ENCODE measurements at regions not wholly inside any gene's neighbourhood (a gene's known extent, or its start where the extent isn't known, plus 50 kb on each side); places are given as distances from the start of the nearest gene placed in this dataset.

- TF ChIP-seq ZFP41 (tag by site-specific recombination; IDR thresholded peaks at IDR 0.05; ENCODE audit: borderline replicate concordance) (no peak), ZNF202 (tag by site-specific recombination; IDR thresholded peaks at IDR 0.05; ENCODE audit: borderline replicate concordance) (no peak), SP2 (tag by site-specific recombination; IDR thresholded peaks at IDR 0.05) (no peak), ZNF610 (tag by site-specific recombination; IDR thresholded peaks at IDR 0.05; ENCODE audit: borderline replicate concordance) (no peak), ZNF473 (tag by site-specific recombination; IDR thresholded peaks at IDR 0.05) (no peak)
- no peaks in the 10 kb centered on the region; the same call in 1 of the 2 replicates for H3K4me1 ChIP-seq (ENCODE audit: control insufficient read depth, insufficient read depth, low read length)
- H3K36me3 ChIP-seq (ENCODE audit: control insufficient read depth in 2 of 2, insufficient read depth in 1 of 2, low read length in 2 of 2) = no peaks in the 10 kb centered on the region
- no peak overlapping the region for H3K4me3 ChIP-seq (ENCODE audit: low read depth, low read length)
- ChIA-PET POLR2A (no interaction called here), CTCF (interaction anchor here (0.6 kb wide), 1 partner anchor 34 kb away, joined by 4 read pairs; no protein-coding TSS in a partner anchor)
- H3K9me3 ChIP-seq (ENCODE audit: control insufficient read depth, insufficient read depth, low read depth, low read length) = no peaks in the 10 kb centered on the region
- H3K27ac ChIP-seq (ENCODE audit: extremely low read depth, low read depth, low read length) = no peak overlapping the region
Observed at GRCh38 chr9:105193560-105193959, 50.9 kb upstream of the SLC44A1 start.

GRCh38 chr9:105194234-105194633, 50.2 kb upstream of the SLC44A1 start:
- no peak overlapping the region for H3K4me3 ChIP-seq (ENCODE audit: low read depth, low read length)
- H3K9me3 ChIP-seq (ENCODE audit: control insufficient read depth, insufficient read depth, low read depth, low read length) = no peaks in the 10 kb centered on the region
- TF ChIP-seq ZNF221 (tag by site-specific recombination; IDR thresholded peaks at IDR 0.05; ENCODE audit: borderline replicate concordance) (no peak), ZNF677 (tag by site-specific recombination; IDR thresholded peaks at IDR 0.05) (no peak), YY1 (tag by site-specific recombination; IDR thresholded peaks at IDR 0.05) (no peak), ZNF433 (tag by site-specific recombination; IDR thresholded peaks at IDR 0.05; ENCODE audit: low read depth) (no peak), ZSCAN4 (tag by site-specific recombination; IDR thresholded peaks at IDR 0.05) (no peak), ZNF777 (tag by site-specific recombination; IDR thresholded peaks at IDR 0.05; ENCODE audit: borderline replicate concordance) (no peak)
- no peaks in the 10 kb centered on the region for H3K36me3 ChIP-seq (ENCODE audit: control insufficient read depth in 2 of 2, insufficient read depth in 1 of 2, low read length in 2 of 2)
- H3K27ac ChIP-seq (ENCODE audit: extremely low read depth, low read depth, low read length) = no peak overlapping the region
- POLR2A ChIA-PET = no interaction called here
- no peaks in the 10 kb centered on the region; the same call in 1 of the 2 replicates for H3K4me1 ChIP-seq (ENCODE audit: control insufficient read depth, insufficient read depth, low read length)
- CTCF ChIA-PET = no interaction called here
